Effector memory CD4-positive, alpha-beta T cell (primary cell): ENCODE measurements at regions not wholly inside any gene's neighbourhood (a gene's known extent, or its start where the extent isn't known, plus 50 kb on each side); places are given as distances from the start of the nearest gene placed in this dataset.

ENCODE experiments used
- DNase-seq, 3 donors: peaks; one replicate each; pipeline ENCODE4 v3.0.0-alpha.2; 2020
- H3K27ac ChIP-seq: 2 replicates; pipeline ENCODE4 v1.7.0; 2013; ENCODE audit warnings: mild to moderate bottlenecking, low read length, moderate library complexity; ENCODE audit not compliant: insufficient read depth, poor library complexity, severe bottlenecking
- H3K27me3 ChIP-seq: replicated peaks from 2 replicates; pipeline ENCODE4 v1.7.0; 2013; ENCODE audit warnings: mild to moderate bottlenecking, low read length; ENCODE audit not compliant: insufficient read depth, control insufficient read depth, poor library complexity, severe bottlenecking
- H3K36me3 ChIP-seq: 2 replicates; pipeline ENCODE4 v1.7.0; 2013; ENCODE audit warnings: mild to moderate bottlenecking, low read length, moderate library complexity; ENCODE audit not compliant: control insufficient read depth, insufficient read depth
- H3K4me1 ChIP-seq: 2 replicates; pipeline ENCODE4 v1.7.0; 2013; ENCODE audit warnings: low read length, mild to moderate bottlenecking; ENCODE audit not compliant: control insufficient read depth, insufficient read depth, poor library complexity, severe bottlenecking
- H3K4me3 ChIP-seq: 2 replicates; pipeline ENCODE4 v1.7.0; 2013; ENCODE audit warnings: low read length, low read depth, mild to moderate bottlenecking; ENCODE audit not compliant: insufficient read depth, poor library complexity, severe bottlenecking
- H3K9me3 ChIP-seq: 2 replicates; pipeline ENCODE4 v1.7.0; 2013; ENCODE audit warnings: mild to moderate bottlenecking, low read length, moderate library complexity; ENCODE audit not compliant: control insufficient read depth

DNA sequence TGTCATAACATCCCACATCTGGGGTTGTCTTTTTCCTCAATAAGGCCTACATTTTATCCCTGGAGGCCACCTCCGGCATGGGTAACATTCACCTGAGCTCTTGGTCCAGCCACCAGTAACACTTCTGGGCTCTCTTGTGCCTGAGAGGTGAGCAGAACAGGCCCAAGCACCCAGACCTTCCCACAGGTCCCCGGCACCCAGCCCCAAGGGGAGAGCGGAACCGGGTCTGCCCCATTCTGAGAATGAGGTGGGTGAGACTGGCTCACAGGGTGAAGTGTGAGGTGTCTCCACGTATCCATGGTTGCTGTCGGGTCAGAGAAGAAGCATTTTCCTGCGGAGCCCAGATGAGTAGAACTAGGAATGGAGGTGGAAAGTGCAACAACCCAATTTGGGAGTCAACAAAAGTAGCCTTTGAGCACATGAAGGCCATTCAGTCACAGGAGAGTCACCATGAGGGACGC is 496.7 kb upstream of the MYT1L start:
- Histone ChIP-seq H3K4me1 (no peaks in the 10 kb centered on the region), H3K9me3 (no peaks in the 10 kb centered on the region), H3K27me3 (no peaks in the 10 kb centered on the region), H3K36me3 (no peaks in the 10 kb centered on the region), H3K27ac (no peak overlapping the region), H3K4me3 (no peak overlapping the region)
- no peak for DNase-seq

DNA sequence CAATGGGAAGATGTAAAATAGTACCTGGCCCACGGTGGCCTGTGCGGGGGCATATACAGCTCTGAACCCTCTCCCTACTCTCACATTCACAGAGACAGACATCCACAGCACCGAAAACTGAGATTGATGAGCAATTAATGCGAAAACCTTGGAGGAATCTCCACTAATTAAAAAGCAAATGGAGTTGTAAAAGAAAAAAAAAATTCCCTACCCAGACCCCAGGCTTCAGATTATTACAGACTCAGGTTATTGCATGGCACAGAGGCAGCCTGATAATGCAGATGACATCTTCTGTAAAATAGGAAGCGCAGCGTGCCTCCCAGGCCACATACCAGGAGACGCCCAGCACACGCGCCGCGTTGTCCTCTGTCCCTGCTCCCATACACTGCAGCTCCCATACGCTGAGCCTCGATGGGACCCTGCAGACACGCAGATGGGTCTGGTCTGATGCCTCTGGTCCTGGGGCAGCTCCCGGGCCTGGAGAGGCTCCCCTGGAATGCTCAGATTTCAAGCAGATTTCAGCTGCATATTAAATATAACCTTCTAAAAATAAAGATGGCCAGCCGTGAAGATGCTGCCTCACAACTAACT is 496.1 kb upstream of the MYT1L start:
- no peak overlapping the region for H3K27ac ChIP-seq

DNA sequence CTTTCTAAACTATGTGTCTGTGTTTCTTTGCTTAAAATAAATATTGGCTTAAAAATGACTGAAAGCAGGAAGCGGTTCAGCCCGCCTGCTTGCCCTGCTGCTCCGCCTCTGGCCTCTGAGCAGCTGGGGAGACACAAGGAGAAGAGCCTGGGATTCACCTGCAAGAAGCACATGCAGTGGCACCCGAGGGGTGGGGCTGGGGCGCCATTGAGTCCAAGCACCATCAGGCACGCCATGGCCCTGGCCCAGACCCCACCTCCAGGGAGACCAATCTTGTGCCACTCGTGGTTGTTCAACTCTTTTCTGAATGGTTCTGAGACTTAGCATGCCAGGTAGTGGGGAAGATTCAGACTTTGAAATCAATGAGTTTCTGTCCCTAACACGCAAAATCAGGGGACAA is 495.5 kb upstream of the MYT1L start:
- no peaks in the 10 kb centered on the region for H3K27me3 ChIP-seq
- H3K4me3 ChIP-seq = no peak overlapping the region
- no peak overlapping the region for H3K27ac ChIP-seq
- no peak for DNase-seq
- no peaks in the 10 kb centered on the region for H3K4me1 ChIP-seq
- H3K9me3 ChIP-seq = no peaks in the 10 kb centered on the region
- no peaks in the 10 kb centered on the region for H3K36me3 ChIP-seq

More for the DNA sequence above, 496.1 kb upstream of the MYT1L start:
- no peak for DNase-seq
- Histone ChIP-seq H3K27me3 (no peaks in the 10 kb centered on the region), H3K36me3 (no peaks in the 10 kb centered on the region), H3K4me1 (no peaks in the 10 kb centered on the region), H3K4me3 (no peak overlapping the region), H3K9me3 (no peaks in the 10 kb centered on the region)

GRCh38 chr2:2826209-2826551 is 495.1 kb upstream of the MYT1L start:
- no peak overlapping the region for H3K27ac ChIP-seq
- no peaks in the 10 kb centered on the region for H3K36me3 ChIP-seq
- DNase-seq = no peak
- no peaks in the 10 kb centered on the region for H3K27me3 ChIP-seq
- no peak overlapping the region for H3K4me3 ChIP-seq
- H3K4me1 ChIP-seq = no peaks in the 10 kb centered on the region
- H3K9me3 ChIP-seq = no peaks in the 10 kb centered on the region

GRCh38 chr2:2825516-2826208 is 494.6 kb upstream of the MYT1L start:
- Histone ChIP-seq H3K36me3 (no peaks in the 10 kb centered on the region), H3K4me3 (no peak overlapping the region), H3K9me3 (no peaks in the 10 kb centered on the region), H3K4me1 (no peaks in the 10 kb centered on the region), H3K27me3 (no peaks in the 10 kb centered on the region), H3K27ac (no peak overlapping the region)
- DNase-seq = no peak

- no peaks in the 10 kb centered on the region for H3K4me1 ChIP-seq
- H3K27me3 ChIP-seq = no peaks in the 10 kb centered on the region
- no peak overlapping the region for H3K27ac ChIP-seq
- DNase-seq = no peak
- H3K36me3 ChIP-seq = no peaks in the 10 kb centered on the region
- no peaks in the 10 kb centered on the region for H3K9me3 ChIP-seq
- H3K4me3 ChIP-seq = no peak overlapping the region
Observed at GRCh38 chr2:2825062-2825461, 494.0 kb upstream of the MYT1L start.

DNA sequence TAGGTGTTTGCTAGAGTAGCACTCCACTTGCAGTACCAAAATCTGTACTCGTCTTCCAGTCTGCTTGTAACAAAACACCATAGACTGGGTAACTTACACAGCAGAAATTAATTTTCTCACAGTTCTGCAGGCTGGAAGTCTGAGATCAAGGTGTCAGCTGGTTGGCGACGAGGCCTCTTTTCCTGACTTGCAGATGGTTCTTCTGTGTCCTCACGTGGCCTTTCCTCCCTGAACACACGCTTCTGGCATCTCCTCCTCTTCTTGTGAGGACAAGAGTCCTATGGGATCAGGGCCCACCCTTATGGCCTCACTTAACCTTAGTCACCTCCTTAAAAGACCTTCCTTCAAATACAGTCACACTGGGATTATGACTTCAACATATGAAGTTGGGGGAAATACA is 493.5 kb upstream of the MYT1L start:
- no peak for DNase-seq
- Histone ChIP-seq H3K4me1 (no peaks in the 10 kb centered on the region), H3K9me3 (no peaks in the 10 kb centered on the region), H3K36me3 (no peaks in the 10 kb centered on the region), H3K27ac (no peak overlapping the region), H3K27me3 (no peaks in the 10 kb centered on the region), H3K4me3 (no peak overlapping the region)

- Histone ChIP-seq H3K27ac (no peak overlapping the region), H3K4me1 (no peaks in the 10 kb centered on the region), H3K27me3 (no peaks in the 10 kb centered on the region), H3K36me3 (no peaks in the 10 kb centered on the region), H3K9me3 (no peaks in the 10 kb centered on the region), H3K4me3 (no peak overlapping the region)
- no peak for DNase-seq
Observed at GRCh38 chr2:2823061-2823753, 492.1 kb upstream of the MYT1L start.

DNA sequence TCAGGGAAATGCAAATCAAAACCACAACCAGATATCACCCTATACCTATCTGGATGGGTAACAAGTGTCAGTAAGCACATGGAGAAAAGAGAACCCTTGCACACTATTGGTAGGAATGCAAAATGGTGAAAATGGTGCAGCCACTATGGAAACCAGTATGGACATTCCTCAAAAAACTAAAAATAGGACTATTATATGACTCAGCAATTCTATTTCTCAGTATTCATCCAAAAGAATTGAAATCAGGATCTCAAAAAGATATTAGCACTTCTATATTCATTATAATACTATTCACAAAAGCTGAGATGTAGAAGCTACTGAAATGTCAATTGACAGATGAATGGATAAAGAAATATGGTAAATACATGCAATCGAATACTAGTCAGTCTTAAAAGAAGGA is 491.1 kb upstream of the MYT1L start:
- Histone ChIP-seq H3K27ac (no peak overlapping the region), H3K9me3 (no peaks in the 10 kb centered on the region), H3K36me3 (no peaks in the 10 kb centered on the region), H3K4me1 (no peaks in the 10 kb centered on the region), H3K4me3 (no peak overlapping the region), H3K27me3 (no peaks in the 10 kb centered on the region)
- DNase-seq = no peak

- H3K4me1 ChIP-seq = no peaks in the 10 kb centered on the region
- no peak for DNase-seq
Observed at GRCh38 chr2:2812648-2813047, 481.6 kb upstream of the MYT1L start.

More at GRCh38 chr2:2812648-2813047, 481.6 kb upstream of the MYT1L start:
- H3K4me3 ChIP-seq = no peak overlapping the region
- no peaks in the 10 kb centered on the region for H3K27me3 ChIP-seq
- no peaks in the 10 kb centered on the region for H3K36me3 ChIP-seq
- no peak overlapping the region for H3K27ac ChIP-seq
- H3K9me3 ChIP-seq = peaks cover 3% of the 10 kb centered on the region
